OCI-LY1 (cell line): ENCODE measurements at regions not wholly inside any gene's neighbourhood (a gene's known extent, or its start where the extent isn't known, plus 50 kb on each side); places are given as distances from the start of the nearest gene placed in this dataset.

Source experiments
- CTCF ChIP-seq: fragments of 200-600 bp; sonication (generic), shearing (Covaris generic); IDR thresholded peaks from 2 replicates; pipeline ENCODE4 v1.5.1; 2017; ENCODE audit warnings: mild to moderate bottlenecking, antibody characterized with exemption, low read length, moderate library complexity, mixed read lengths
- EZH2 ChIP-seq: fragments of 200-600 bp; sonication (generic), shearing (Covaris generic); IDR thresholded peaks from 2 replicates; pipeline ENCODE4 v1.8.0; 2017; ENCODE audit warnings: borderline replicate concordance, mixed run types, mild to moderate bottlenecking, antibody characterized with exemption, low read length, moderate library complexity, mixed read lengths

GRCh38 chr13:54133746-54134145 is 1105.1 kb downstream of the OLFM4 start:
- TF ChIP-seq CTCF (no peak), EZH2 (no peak)
